ENCODE measurements at regions not wholly inside any gene's neighbourhood (a gene's known extent, or its start where the extent isn't known, plus 50 kb on each side); places are given as distances from the start of the nearest gene placed in this dataset.
"Not testable (repeated sequence)": the region's sequence is repeated elsewhere in the genome, so short reads cannot be mapped to it uniquely, and the experiment has no call there.

GRCh38 chr1:188642704-188643103, 1814.0 kb downstream of the PLA2G4A start:
- DNase-seq (ENCODE audit: low read depth in 2 of 3, low spot score in 2 of 3) = no peak

- DNase-seq (ENCODE audit: low read depth in 2 of 3, low spot score in 2 of 3) = peak in 1 of 3 donors; percentile 37
Measured at GRCh38 chr1:188652678-188653077, 1823.9 kb downstream of the PLA2G4A start.

- DNase-seq (ENCODE audit: low read depth in 2 of 3, low spot score in 2 of 3) = not testable (repeated sequence)
Measured at GRCh38 chr1:188655966-188656365, 1821.7 kb downstream of the BRINP3 start.

GRCh38 chr1:188660572-188660971, 1817.1 kb downstream of the BRINP3 start:
- DNase-seq (ENCODE audit: low read depth in 2 of 3, low spot score in 2 of 3) = no peak

- no peak for DNase-seq (ENCODE audit: low read depth in 2 of 3, low spot score in 2 of 3)
Measured at GRCh38 chr1:188665477-188665876, 1812.2 kb downstream of the BRINP3 start.

- DNase-seq (ENCODE audit: low read depth in 2 of 3, low spot score in 2 of 3) = no peak
Measured at GRCh38 chr1:188668083-188668482, 1809.6 kb downstream of the BRINP3 start.

GRCh38 chr1:188669728-188670382, 1807.8 kb downstream of the BRINP3 start:
- no peak for DNase-seq (ENCODE audit: low read depth in 2 of 3, low spot score in 2 of 3)

- no peak for DNase-seq (ENCODE audit: low read depth in 2 of 3, low spot score in 2 of 3)
Measured at GRCh38 chr1:188670837-188671236, 1806.8 kb downstream of the BRINP3 start.

- no peak for DNase-seq (ENCODE audit: low read depth in 2 of 3, low spot score in 2 of 3)
Measured at GRCh38 chr1:188672153-188672552, 1805.5 kb downstream of the BRINP3 start.

GRCh38 chr1:188689542-188689941, 1788.1 kb downstream of the BRINP3 start:
- DNase-seq (ENCODE audit: low read depth in 2 of 3, low spot score in 2 of 3) = no peak

GRCh38 chr1:188700116-188700515, 1777.5 kb downstream of the BRINP3 start:
- DNase-seq (ENCODE audit: low read depth in 2 of 3, low spot score in 2 of 3) = no peak

GRCh38 chr1:188706742-188707141, 1770.9 kb downstream of the BRINP3 start:
- DNase-seq (ENCODE audit: low read depth in 2 of 3, low spot score in 2 of 3) = no peak

- DNase-seq (ENCODE audit: low read depth in 2 of 3, low spot score in 2 of 3) = no peak
Measured at GRCh38 chr1:188708795-188709535, 1768.7 kb downstream of the BRINP3 start.

GRCh38 chr1:188715566-188715965, 1762.1 kb downstream of the BRINP3 start:
- no peak for DNase-seq (ENCODE audit: low read depth in 2 of 3, low spot score in 2 of 3)

- no peak for DNase-seq (ENCODE audit: low read depth in 2 of 3, low spot score in 2 of 3)
Measured at GRCh38 chr1:188719735-188720134, 1757.9 kb downstream of the BRINP3 start.

GRCh38 chr1:188723332-188724020, 1754.2 kb downstream of the BRINP3 start:
- DNase-seq (ENCODE audit: low read depth in 2 of 3, low spot score in 2 of 3) = no peak

GRCh38 chr1:188729039-188729438, 1748.6 kb downstream of the BRINP3 start:
- DNase-seq (ENCODE audit: low read depth in 2 of 3, low spot score in 2 of 3) = no peak

- DNase-seq (ENCODE audit: low read depth in 2 of 3, low spot score in 2 of 3) = no peak
Measured at GRCh38 chr1:188735567-188735966, 1742.1 kb downstream of the BRINP3 start.

GRCh38 chr1:188749275-188749674, 1728.4 kb downstream of the BRINP3 start:
- DNase-seq (ENCODE audit: low read depth in 2 of 3, low spot score in 2 of 3) = not testable (repeated sequence)

- DNase-seq (ENCODE audit: low read depth in 2 of 3, low spot score in 2 of 3) = not testable (repeated sequence)
Measured at GRCh38 chr1:188752027-188752426, 1725.6 kb downstream of the BRINP3 start.

GRCh38 chr1:188757747-188758146, 1719.9 kb downstream of the BRINP3 start:
- not testable (repeated sequence) for DNase-seq (ENCODE audit: low read depth in 2 of 3, low spot score in 2 of 3)

- no peak for DNase-seq (ENCODE audit: low read depth in 2 of 3, low spot score in 2 of 3)
Measured at GRCh38 chr1:188761226-188761625, 1716.4 kb downstream of the BRINP3 start.
